GM12864 (cell line): ENCODE measurements at regions not wholly inside any gene's neighbourhood (a gene's known extent, or its start where the extent isn't known, plus 50 kb on each side); places are given as distances from the start of the nearest gene placed in this dataset.

Source experiments
- DNase-seq: peaks from one replicate; pipeline ENCODE4 v3.0.0-alpha.2; 2011; ENCODE audit warnings: low read depth
- H3K4me3 ChIP-seq: 2 replicates; pipeline ENCODE4 v1.5.1; 2011; ENCODE audit warnings: mild to moderate bottlenecking, low read depth, low read length, control low read depth
- TF ChIP-seq, protein P1 (sequence below): IDR thresholded peaks from 2 replicates; pipeline ENCODE4 v1.5.1; 2011; ENCODE audit warnings: low read depth, mild to moderate bottlenecking, moderate library complexity, low read length, control low read depth, inconsistent platforms; ENCODE audit errors: missing control alignments

DNA sequence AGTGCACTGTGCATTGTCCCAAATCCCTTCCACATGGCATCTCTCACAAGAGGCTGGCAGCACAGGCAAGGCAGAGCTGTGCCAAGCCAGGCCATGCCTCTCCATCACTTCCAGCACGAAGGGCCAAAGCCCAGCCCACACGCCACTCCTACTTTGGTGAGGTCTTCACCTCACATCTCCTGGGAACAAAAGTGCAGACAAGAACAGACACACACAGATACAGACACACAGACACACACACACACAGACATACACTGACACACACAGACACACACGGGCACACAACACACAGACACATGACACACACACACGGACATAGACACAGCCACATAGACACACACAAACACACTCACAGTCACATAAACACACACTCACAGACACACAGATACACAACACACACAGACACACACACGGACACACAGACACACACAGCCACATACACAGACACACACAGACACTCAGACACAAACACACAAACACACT lies 233.3 kb downstream of the UACA start:
- H3K4me3 ChIP-seq: no peak overlapping the region
- DNase-seq: no peak
- TF ChIP-seq, protein P1, sequence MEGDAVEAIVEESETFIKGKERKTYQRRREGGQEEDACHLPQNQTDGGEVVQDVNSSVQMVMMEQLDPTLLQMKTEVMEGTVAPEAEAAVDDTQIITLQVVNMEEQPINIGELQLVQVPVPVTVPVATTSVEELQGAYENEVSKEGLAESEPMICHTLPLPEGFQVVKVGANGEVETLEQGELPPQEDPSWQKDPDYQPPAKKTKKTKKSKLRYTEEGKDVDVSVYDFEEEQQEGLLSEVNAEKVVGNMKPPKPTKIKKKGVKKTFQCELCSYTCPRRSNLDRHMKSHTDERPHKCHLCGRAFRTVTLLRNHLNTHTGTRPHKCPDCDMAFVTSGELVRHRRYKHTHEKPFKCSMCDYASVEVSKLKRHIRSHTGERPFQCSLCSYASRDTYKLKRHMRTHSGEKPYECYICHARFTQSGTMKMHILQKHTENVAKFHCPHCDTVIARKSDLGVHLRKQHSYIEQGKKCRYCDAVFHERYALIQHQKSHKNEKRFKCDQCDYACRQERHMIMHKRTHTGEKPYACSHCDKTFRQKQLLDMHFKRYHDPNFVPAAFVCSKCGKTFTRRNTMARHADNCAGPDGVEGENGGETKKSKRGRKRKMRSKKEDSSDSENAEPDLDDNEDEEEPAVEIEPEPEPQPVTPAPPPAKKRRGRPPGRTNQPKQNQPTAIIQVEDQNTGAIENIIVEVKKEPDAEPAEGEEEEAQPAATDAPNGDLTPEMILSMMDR: no peak

GRCh38 chr15:70528816-70529215 lies 234.5 kb downstream of the UACA start:
- no peak for DNase-seq
- TF ChIP-seq, protein P1: no peak
- no peak overlapping the region for H3K4me3 ChIP-seq

- H3K4me3 ChIP-seq: no peak overlapping the region
- TF ChIP-seq, protein P1: no peak
- peak; percentile 64 for DNase-seq
These were observed 235.1 kb downstream of the UACA start for GRCh38 chr15:70528270-70528706.

GRCh38 chr15:70526974-70527325 lies 236.4 kb downstream of the UACA start:
- H3K4me3 ChIP-seq: no peak overlapping the region
- TF ChIP-seq, protein P1: no peak
- DNase-seq: no peak

- H3K4me3 ChIP-seq: no peak overlapping the region
- TF ChIP-seq, protein P1: no peak
- no peak for DNase-seq
These were observed 237.0 kb downstream of the UACA start for GRCh38 chr15:70526221-70526973.

- TF ChIP-seq, protein P1: no peak
- no peak for DNase-seq
- H3K4me3 ChIP-seq: no peak overlapping the region
These were observed 237.8 kb downstream of the UACA start for GRCh38 chr15:70525551-70525950.

GRCh38 chr15:70524470-70524869 lies 238.9 kb downstream of the UACA start:
- H3K4me3 ChIP-seq: no peak overlapping the region
- DNase-seq: no peak
- TF ChIP-seq, protein P1: no peak
